ENCODE measurements at regions not wholly inside any gene's neighbourhood (a gene's known extent, or its start where the extent isn't known, plus 50 kb on each side); places are given as distances from the start of the nearest gene placed in this dataset.
"Not testable (repeated sequence)": the region's sequence is repeated elsewhere in the genome, so short reads cannot be mapped to it uniquely, and the experiment has no call there.

DNA sequence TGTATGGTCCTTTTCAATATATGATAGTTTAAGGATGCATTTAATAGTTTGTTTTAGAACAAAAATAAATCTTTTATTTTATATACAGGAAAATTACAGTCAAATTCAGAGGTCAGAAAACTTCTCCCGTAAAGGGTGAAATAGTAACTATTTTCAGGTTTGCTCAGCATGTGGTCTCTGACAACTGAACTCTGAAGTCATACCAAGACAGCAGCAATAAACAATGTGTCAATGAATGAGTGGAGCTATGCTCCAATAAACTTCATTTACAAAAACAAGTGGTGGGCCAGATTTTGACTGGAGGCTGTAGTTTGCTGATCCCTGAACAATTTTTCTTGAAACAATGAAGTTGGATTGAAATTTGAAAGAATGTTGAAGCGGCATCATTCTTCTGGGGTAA, 123.6 kb downstream of the ZNF248 start:
- Histone ChIP-seq H3K27me3 (no peaks in the 10 kb centered on the region), H3K36me3 (no peaks in the 10 kb centered on the region), H3K27ac (no peak overlapping the region), H3K4me1 (no peaks in the 10 kb centered on the region), H3K4me3 (no peak overlapping the region), H3K9me3 (peaks cover 0 to 20% (median 7%) of the 10 kb centered on the region in 3 donors)
- TF ChIP-seq, protein P1, sequence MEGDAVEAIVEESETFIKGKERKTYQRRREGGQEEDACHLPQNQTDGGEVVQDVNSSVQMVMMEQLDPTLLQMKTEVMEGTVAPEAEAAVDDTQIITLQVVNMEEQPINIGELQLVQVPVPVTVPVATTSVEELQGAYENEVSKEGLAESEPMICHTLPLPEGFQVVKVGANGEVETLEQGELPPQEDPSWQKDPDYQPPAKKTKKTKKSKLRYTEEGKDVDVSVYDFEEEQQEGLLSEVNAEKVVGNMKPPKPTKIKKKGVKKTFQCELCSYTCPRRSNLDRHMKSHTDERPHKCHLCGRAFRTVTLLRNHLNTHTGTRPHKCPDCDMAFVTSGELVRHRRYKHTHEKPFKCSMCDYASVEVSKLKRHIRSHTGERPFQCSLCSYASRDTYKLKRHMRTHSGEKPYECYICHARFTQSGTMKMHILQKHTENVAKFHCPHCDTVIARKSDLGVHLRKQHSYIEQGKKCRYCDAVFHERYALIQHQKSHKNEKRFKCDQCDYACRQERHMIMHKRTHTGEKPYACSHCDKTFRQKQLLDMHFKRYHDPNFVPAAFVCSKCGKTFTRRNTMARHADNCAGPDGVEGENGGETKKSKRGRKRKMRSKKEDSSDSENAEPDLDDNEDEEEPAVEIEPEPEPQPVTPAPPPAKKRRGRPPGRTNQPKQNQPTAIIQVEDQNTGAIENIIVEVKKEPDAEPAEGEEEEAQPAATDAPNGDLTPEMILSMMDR (IDR thresholded peaks at IDR 0.05), result no peak
- no peak for TF ChIP-seq POLR2A (IDR thresholded peaks at IDR 0.05)
- intact Hi-C loops (cut with DNase I), result no loop called here
- DNase-seq, result no peak
- WGBS, 2 donors, result 69 to 94% methylated on average over 2 of the region's 2 CpGs

DNA sequence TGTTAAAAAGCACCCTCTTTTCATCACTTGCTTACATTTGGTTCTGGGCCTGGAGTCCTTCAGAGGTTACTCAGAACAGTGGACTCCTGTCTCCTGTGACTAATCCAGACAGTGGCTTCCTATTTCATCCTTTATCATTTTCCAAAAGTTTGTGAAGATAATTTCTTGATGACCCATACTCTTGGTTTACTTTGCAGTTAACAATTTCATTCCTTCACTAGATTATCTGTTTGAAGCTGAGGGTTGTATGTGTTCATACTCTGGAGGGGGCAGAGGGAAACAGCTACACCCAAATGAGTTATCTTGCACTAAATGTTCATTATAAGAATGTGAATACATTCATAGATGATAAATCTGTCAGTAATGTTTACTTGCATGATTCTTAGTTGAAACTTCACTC, 124.7 kb downstream of the ZNF248 start:
- TF ChIP-seq, protein P1 (IDR thresholded peaks at IDR 0.05), result no peak
- no peak for TF ChIP-seq POLR2A (IDR thresholded peaks at IDR 0.05)
- H3K4me1 ChIP-seq, result no peaks in the 10 kb centered on the region
- H3K9me3 ChIP-seq, result peaks cover 0 to 20% (median 13%) of the 10 kb centered on the region in 3 donors
- intact Hi-C loops (cut with DNase I), result no loop called here
- no peaks in the 10 kb centered on the region for H3K27me3 ChIP-seq
- no peaks in the 10 kb centered on the region for H3K36me3 ChIP-seq
- DNase-seq, result no peak
- H3K27ac ChIP-seq, result no peak overlapping the region
- H3K4me3 ChIP-seq, result no peak overlapping the region

DNA sequence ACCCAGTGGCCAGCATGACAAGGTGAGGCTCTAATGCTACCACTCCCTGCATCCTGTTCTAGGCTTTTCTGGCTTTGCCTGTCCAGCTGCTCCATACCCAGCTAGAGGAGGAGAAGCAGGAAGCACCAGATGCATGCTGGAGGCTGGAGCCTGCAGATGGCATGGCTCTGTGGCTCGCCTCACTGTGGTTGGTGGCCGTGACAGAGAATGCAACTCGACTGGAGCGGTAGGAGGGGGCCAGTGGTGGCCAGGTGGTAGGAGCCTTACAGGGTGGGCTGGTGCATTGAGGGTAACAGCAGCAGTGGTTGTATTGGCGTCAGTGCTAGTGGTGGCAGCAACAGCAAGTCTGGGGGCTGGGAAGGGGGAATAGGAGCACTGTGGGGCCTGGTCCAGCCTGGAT, 128.6 kb downstream of the ZNF248 start:
- Histone ChIP-seq H3K36me3 (no peaks in the 10 kb centered on the region), H3K9me3 (peaks cover 0 to 15% (median 6%) of the 10 kb centered on the region in 3 donors), H3K4me1 (no peaks in the 10 kb centered on the region), H3K4me3 (no peak overlapping the region), H3K27me3 (no peaks in the 10 kb centered on the region), H3K27ac (no peak overlapping the region)
- TF ChIP-seq POLR2A (IDR thresholded peaks at IDR 0.05), result no peak
- TF ChIP-seq, protein P1 (IDR thresholded peaks at IDR 0.05), result no peak
- 76% methylated on average over 2 of the region's 5 CpGs; no CpG with 5 or more reads in 1 of the 2 donors for WGBS, 2 donors
- intact Hi-C loops (cut with DNase I), result no loop called here
- no peak for DNase-seq

DNA sequence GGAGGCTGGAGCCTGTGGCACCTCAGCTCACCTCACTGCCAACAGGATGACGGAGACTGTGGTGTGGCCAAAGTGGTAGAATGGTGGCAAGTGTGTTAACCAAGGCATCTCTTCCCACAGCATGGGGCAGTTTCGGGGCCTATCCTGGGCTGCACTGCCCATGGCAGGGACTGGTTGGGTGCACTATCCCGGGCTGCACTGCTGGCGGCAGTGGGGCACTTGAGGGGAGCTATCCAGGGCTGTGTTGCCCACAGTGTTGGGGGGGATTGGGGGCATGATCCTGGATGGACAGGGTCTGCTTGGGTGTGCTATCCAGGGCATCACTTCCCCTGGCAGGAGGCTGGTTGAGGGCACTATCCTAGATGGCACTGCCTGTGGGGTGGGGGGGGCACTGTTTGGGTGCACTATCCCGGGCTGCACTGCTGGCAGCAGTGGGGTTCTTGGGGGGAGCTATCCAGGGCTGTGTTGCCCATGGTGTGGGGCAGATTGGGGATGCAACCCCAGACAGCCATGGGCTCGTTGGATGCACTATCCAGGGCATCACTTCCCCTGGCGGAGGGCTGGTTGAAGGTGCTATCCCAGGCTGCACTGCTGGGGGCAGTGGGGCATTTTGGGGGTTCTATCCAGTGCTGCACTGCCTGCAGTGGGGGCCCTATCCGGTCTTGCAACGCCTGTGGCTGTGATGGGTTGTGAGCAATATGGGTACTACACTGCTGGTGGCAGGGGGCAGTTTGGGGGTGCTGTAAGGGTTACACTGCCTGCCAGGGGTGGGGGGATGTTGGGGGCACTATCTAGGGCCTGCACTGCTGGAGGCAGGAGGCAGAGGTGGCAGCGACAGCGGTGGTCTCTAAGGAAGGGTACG, 129.7 kb downstream of the ZNF248 start:
- Histone ChIP-seq H3K27me3 (no peaks in the 10 kb centered on the region), H3K4me1 (no peaks in the 10 kb centered on the region), H3K4me3 (no peak overlapping the region), H3K27ac (no peak overlapping the region), H3K36me3 (no peaks in the 10 kb centered on the region), H3K9me3 (peaks cover 0 to 15% (median 6%) of the 10 kb centered on the region in 3 donors)
- no peak for DNase-seq
- intact Hi-C loops (cut with DNase I), result no loop called here
- TF ChIP-seq POLR2A (IDR thresholded peaks at IDR 0.05), result no peak
- TF ChIP-seq, protein P1 (IDR thresholded peaks at IDR 0.05), result no peak
- 80 to 84% methylated on average over 1 to 6 of the region's 12 CpGs for whole genome bisulfite sequencing, 2 donors

DNA sequence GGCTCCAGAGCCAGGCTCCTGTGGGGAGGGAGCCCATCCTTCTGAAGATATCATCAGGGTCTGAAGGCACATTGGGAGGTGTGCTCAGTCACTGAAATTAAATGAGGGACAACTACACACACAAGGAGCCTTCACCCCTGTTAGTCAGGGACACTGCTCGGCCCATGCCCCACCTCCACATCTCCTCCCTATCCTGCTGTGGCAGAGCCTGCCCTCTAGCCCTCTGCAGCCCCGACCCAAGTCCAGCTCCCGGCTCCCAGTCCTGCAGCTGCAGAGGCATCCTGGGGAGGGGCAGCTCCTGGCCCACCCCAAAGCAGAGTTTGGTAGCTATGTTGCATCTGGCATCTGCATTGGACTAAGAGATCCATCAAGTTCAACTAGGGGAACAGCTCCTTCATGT, 136.3 kb downstream of the ZNF248 start:
- WGBS, 2 donors, result 70 to 78% methylated on average over 2 to 3 of the region's 3 CpGs
- TF ChIP-seq POLR2A (IDR thresholded peaks at IDR 0.05), result no peak
- TF ChIP-seq, protein P1 (IDR thresholded peaks at IDR 0.05), result no peak
- intact Hi-C loops (cut with DNase I), result no loop called here
- Histone ChIP-seq H3K4me3 (no peak overlapping the region), H3K27ac (no peak overlapping the region), H3K36me3 (no peaks in the 10 kb centered on the region), H3K9me3 (peaks cover 0 to 28% (median 0%) of the 10 kb centered on the region in 3 donors), H3K4me1 (no peaks in the 10 kb centered on the region), H3K27me3 (no peaks in the 10 kb centered on the region)
- no peak for DNase-seq

DNA sequence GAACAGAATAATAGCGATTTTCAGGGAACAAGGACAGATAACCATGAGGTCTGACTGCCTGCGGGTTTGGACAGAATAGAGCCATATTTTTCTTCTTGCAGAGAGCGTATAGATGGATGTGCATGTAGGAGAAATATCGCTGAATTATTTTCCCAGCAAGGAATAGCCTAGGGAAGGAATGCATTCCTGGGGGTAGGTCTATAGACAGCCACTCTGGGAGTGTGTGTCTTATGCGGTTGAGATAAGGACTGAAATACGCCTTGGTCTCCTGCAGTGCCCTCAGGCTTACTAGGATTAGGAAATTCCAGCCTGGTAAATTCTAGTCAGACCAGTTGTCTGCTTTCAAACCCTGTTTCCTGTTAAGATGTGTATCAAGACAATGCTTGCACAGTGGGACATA, 139.3 kb downstream of the ZNF248 start:
- 75 to 87% methylated on average over 6 of the region's 6 CpGs for WGBS, 2 donors
- DNase-seq; H3K27me3 ChIP-seq; intact Hi-C loops (cut with DNase I); H3K36me3 ChIP-seq; H3K4me3 ChIP-seq; H3K4me1 ChIP-seq; H3K27ac ChIP-seq: not testable (repeated sequence)
- peaks cover 0 to 30% (median 0%) of the 10 kb centered on the region in 3 donors for H3K9me3 ChIP-seq
